H1 (cell line): ENCODE measurements at regions not wholly inside any gene's neighbourhood (a gene's known extent, or its start where the extent isn't known, plus 50 kb on each side); places are given as distances from the start of the nearest gene placed in this dataset.
A peak's percentile ranks its signal among the peaks of the same experiment; 100 is the strongest.

Experiments used
- CTCF ChIA-PET: fragments of 300-600 bp; sonication (Branson Sonifier 250); formaldehyde crosslinking; loops from one replicate; lab custom pipeline; 2021; ENCODE audit not compliant: partially characterized antibody; lab: Charles Lee
- POLR2A ChIA-PET: fragments of 300-600 bp; sonication (Branson Sonifier 250); formaldehyde crosslinking; loops from one replicate; lab custom pipeline; 2021; ENCODE audit warnings: inconsistent platforms; ENCODE audit not compliant: partially characterized antibody; lab: Charles Lee
- DNase-seq, 2 experiments: peaks; one replicate each; pipeline versions ENCODE4 v3.0.0 to v3.0.0-alpha.2; 2010 to 2022; ENCODE audit warnings: low spot score in 2 of 2, low read depth in 1 of 2, mixed read lengths in 1 of 2
- FAIRE-seq: peaks from 2 replicates; lab custom pipeline; 2011; peaks lifted over from hg19 to GRCh38; lab: Jason Lieb, UNC
- H2AFZ ChIP-seq: 2 replicates; pipeline ENCODE4 v1.8.1; 2012; ENCODE audit warnings: low read length, inconsistent platforms
- H2AK5ac ChIP-seq: 2 replicates; pipeline ENCODE4 v1.6.1; 2013; ENCODE audit warnings: low read depth, low read length
- H2BK120ac ChIP-seq: replicated peaks from 2 replicates; pipeline ENCODE3; 2013; ENCODE audit warnings: low read depth, low read length, inconsistent platforms
- H2BK12ac ChIP-seq: 2 replicates; pipeline ENCODE4 v1.6.1; 2013; ENCODE audit warnings: low read depth, low read length
- H2BK15ac ChIP-seq: 2 replicates; pipeline ENCODE4 v1.6.1; 2013; ENCODE audit warnings: low read length
- H2BK20ac ChIP-seq: 2 replicates; pipeline ENCODE4 v1.6.1; 2013; ENCODE audit warnings: low read length
- H2BK5ac ChIP-seq: 2 replicates; pipeline ENCODE4 v1.6.1; 2013; ENCODE audit warnings: low read depth, low read length
- H3K14ac ChIP-seq: 2 replicates; pipeline ENCODE4 v1.6.1; 2013; ENCODE audit warnings: inconsistent platforms; ENCODE audit not compliant: insufficient read length
- H3K18ac ChIP-seq: 2 replicates; pipeline ENCODE4 v1.6.1; 2013; ENCODE audit warnings: low read length; ENCODE audit errors: extremely low read depth
- H3K23ac ChIP-seq: 2 replicates; pipeline ENCODE4 v1.6.1; 2013; ENCODE audit warnings: inconsistent platforms; ENCODE audit not compliant: insufficient read length
- H3K23me2 ChIP-seq: 2 replicates; pipeline ENCODE4 v1.6.1; 2013; ENCODE audit warnings: low read depth, low read length
- H3K27ac ChIP-seq: 2 replicates; pipeline ENCODE4 v1.6.1; 2011; ENCODE audit warnings: low read depth, low read length, inconsistent platforms
- H3K27me3 ChIP-seq, 4 experiments: replicated peaks in 1 of 4; 1 replicate in 1 of 4; 2 replicates in 3 of 4; pipeline versions ENCODE4 v1.6.1 to v1.8.1; 2011 to 2013; ENCODE audit warnings: low read length in 3 of 4, mild to moderate bottlenecking in 3 of 4, inconsistent platforms in 2 of 4, mixed read lengths in 2 of 4, moderate library complexity in 1 of 4; ENCODE audit not compliant: control insufficient read depth in 3 of 4, insufficient read depth in 3 of 4; ENCODE audit errors: extremely low read depth in 1 of 4
- H3K36me3 ChIP-seq, 4 experiments: 2 replicates each; pipeline versions ENCODE4 v1.6.1 to v1.8.1; 2011 to 2013; ENCODE audit warnings: mild to moderate bottlenecking in 4 of 4, low read length in 3 of 4, moderate library complexity in 2 of 4, control low read depth in 1 of 4, inconsistent platforms in 1 of 4; ENCODE audit not compliant: insufficient read depth in 4 of 4, control insufficient read depth in 2 of 4
- H3K4ac ChIP-seq: replicated peaks from 2 replicates; pipeline ENCODE3; 2013; ENCODE audit warnings: low read length, low read depth, mixed read lengths, inconsistent platforms; ENCODE audit not compliant: insufficient read length
- H3K4me1 ChIP-seq, 4 experiments: replicated peaks in 1 of 4; 1 replicate in 1 of 4; 2 replicates in 3 of 4; pipeline versions ENCODE4 v1.6.1 to v1.8.1; 2011 to 2013; ENCODE audit warnings: low read length in 3 of 4, inconsistent platforms in 2 of 4, mixed read lengths in 1 of 4; ENCODE audit not compliant: insufficient read depth in 4 of 4, control insufficient read depth in 3 of 4
- H3K4me2 ChIP-seq, 2 experiments: 2 replicates each; pipeline versions ENCODE4 v1.6.1 to v1.8.1; 2011 to 2013; ENCODE audit warnings: low read depth in 2 of 2, low read length in 2 of 2, control low read depth in 1 of 2, inconsistent platforms in 1 of 2, mild to moderate bottlenecking in 1 of 2; ENCODE audit not compliant: insufficient read depth in 1 of 2
- H3K4me3 ChIP-seq, 4 experiments: fragments of 200-600, 300-600 bp in 1 of 4; sonication (generic), shearing (Covaris generic), sonication (Bioruptor Twin) in 1 of 4; 2 replicates each; pipeline versions ENCODE4 v1.5.1 to v1.8.1; 2011 to 2016; ENCODE audit warnings: low read length in 4 of 4, low read depth in 3 of 4, control low read depth in 2 of 4, inconsistent platforms in 2 of 4, mild to moderate bottlenecking in 2 of 4, mixed read lengths in 1 of 4, moderate library complexity in 1 of 4; ENCODE audit not compliant: insufficient read depth in 2 of 4; ENCODE audit errors: extremely low read depth in 1 of 4
- H3K56ac ChIP-seq: replicated peaks from 2 replicates; pipeline ENCODE3; 2013; ENCODE audit warnings: low read depth, mild to moderate bottlenecking, mixed read lengths, low read length, inconsistent platforms; ENCODE audit not compliant: insufficient read length
- H3K79me1 ChIP-seq: 2 replicates; pipeline ENCODE4 v1.6.1; 2013; ENCODE audit warnings: low read depth, low read length, control low read depth
- H3K79me2 ChIP-seq, 2 experiments: 2 replicates each; pipeline versions ENCODE4 v1.6.1 to v1.8.1; 2012 to 2013; ENCODE audit warnings: low read length in 2 of 2, mild to moderate bottlenecking in 2 of 2, inconsistent platforms in 1 of 2; ENCODE audit not compliant: insufficient read depth in 2 of 2, control insufficient read depth in 1 of 2
- H3K9ac ChIP-seq, 4 experiments: replicated peaks in 1 of 4; 1 replicate in 1 of 4; 2 replicates in 3 of 4; pipeline versions ENCODE4 v1.6.1 to v1.8.1; 2011 to 2013; ENCODE audit warnings: low read depth in 3 of 4, low read length in 3 of 4, control low read depth in 2 of 4, mild to moderate bottlenecking in 2 of 4, moderate library complexity in 2 of 4, inconsistent platforms in 1 of 4; ENCODE audit errors: extremely low read depth in 1 of 4
- H3K9me3 ChIP-seq, 2 experiments: 2 replicates each; pipeline versions ENCODE4 v1.6.1 to v1.8.1; 2012 to 2013; ENCODE audit warnings: mild to moderate bottlenecking in 2 of 2, moderate library complexity in 2 of 2, control low read depth in 1 of 2, inconsistent platforms in 1 of 2, low read depth in 1 of 2, low read length in 1 of 2, mixed read lengths in 1 of 2; ENCODE audit not compliant: insufficient read depth in 2 of 2
- H4K20me1 ChIP-seq, 2 experiments: replicated peaks in 1 of 2; 2 replicates each; pipeline versions ENCODE3 to v1.8.1; 2011 to 2013; ENCODE audit warnings: inconsistent platforms in 2 of 2, low read length in 2 of 2, mild to moderate bottlenecking in 1 of 2; ENCODE audit not compliant: insufficient read depth in 2 of 2, control insufficient read depth in 1 of 2
- H4K5ac ChIP-seq: 2 replicates; pipeline ENCODE4 v1.6.1; 2013; ENCODE audit warnings: low read length, low read depth, mixed read lengths, inconsistent platforms; ENCODE audit not compliant: insufficient read length
- H4K8ac ChIP-seq: 2 replicates; pipeline ENCODE4 v1.8.0; 2013; ENCODE audit warnings: mild to moderate bottlenecking, moderate library complexity, low read length, inconsistent platforms; ENCODE audit not compliant: insufficient read depth; ENCODE audit errors: extremely low read depth
- H4K91ac ChIP-seq: replicated peaks from 2 replicates; pipeline ENCODE3; 2013; ENCODE audit warnings: low read length, mixed read lengths, inconsistent platforms; ENCODE audit not compliant: insufficient read length
- BACH1 ChIP-seq: IDR thresholded peaks from 2 replicates; pipeline ENCODE4 v1.6.1; 2012; ENCODE audit warnings: low read length, improper control_type of control experiment
- CEBPB ChIP-seq: IDR thresholded peaks from 2 replicates; pipeline ENCODE4 v1.6.1; 2012; ENCODE audit warnings: low read depth, low read length
- CHD1 ChIP-seq: IDR thresholded peaks from 2 replicates; pipeline ENCODE4 v1.6.1; 2012; ENCODE audit warnings: low read depth, low read length, improper control_type of control experiment
- EP300 ChIP-seq, 2 experiments: IDR thresholded peaks; 1 replicate in 1 of 2; 2 replicates in 1 of 2; pipeline ENCODE4 v1.6.1; 2011 to 2012; ENCODE audit warnings: low read depth in 2 of 2, low read length in 2 of 2, mild to moderate bottlenecking in 2 of 2, borderline replicate concordance in 1 of 2, inconsistent platforms in 1 of 2, moderate library complexity in 1 of 2
- GABPA ChIP-seq: IDR thresholded peaks from 2 replicates; pipeline ENCODE4 v1.6.1; 2011; ENCODE audit warnings: mild to moderate bottlenecking, low read length, moderate library complexity, borderline replicate concordance; ENCODE audit not compliant: insufficient read depth
- MAFK ChIP-seq: IDR thresholded peaks from 2 replicates; pipeline ENCODE4 v1.6.1; 2012; ENCODE audit warnings: low read depth, mild to moderate bottlenecking, improper control_type of control experiment, low read length
- NRF1 ChIP-seq: IDR thresholded peaks from 2 replicates; pipeline ENCODE4 v1.6.1; 2011; ENCODE audit warnings: mild to moderate bottlenecking, low read depth, low read length, improper control_type of control experiment
- SP1 ChIP-seq: IDR thresholded peaks from 2 replicates; pipeline ENCODE4 v1.6.1; 2011; ENCODE audit warnings: low read depth, low read length
- TAF7 ChIP-seq: optimal IDR thresholded peaks from 2 replicates; pipeline ENCODE3; 2011; ENCODE audit warnings: low read depth, mild to moderate bottlenecking, inconsistent platforms, low read length, moderate library complexity, borderline replicate concordance
- ZNF274 ChIP-seq: IDR thresholded peaks from 2 replicates; pipeline ENCODE4 v1.7.0; 2012; ENCODE audit warnings: low read length, borderline replicate concordance; ENCODE audit errors: extremely low read depth
- WGBS, 2 experiments: shearing (Covaris generic) in 1 of 2; methylation state at CpG; one replicate each; pipeline versions ENCODE4 v1.1.6 to v1.1.7; 2013 to 2015; ENCODE audit warnings: low lambda C conversion rate in 2 of 2, mixed read lengths in 2 of 2, inconsistent platforms in 1 of 2, low coverage in 1 of 2, missing lambda C conversion rate in 1 of 2; ENCODE audit not compliant: insufficient replicate concordance in 2 of 2, insufficient coverage in 1 of 2, insufficient read length in 1 of 2; ENCODE audit errors: extremely low coverage in 1 of 2, missing lambda C conversion rate in 1 of 2; 5-methylcytosine and 5-hydroxymethylcytosine counted together
- TF ChIP-seq, protein P1 (sequence below), 3 experiments: IDR thresholded peaks; 1 replicate in 2 of 3; 2 replicates in 1 of 3; pipeline versions ENCODE4 v1.5.1 to v1.6.1; 2011; ENCODE audit warnings: low read length in 3 of 3, mild to moderate bottlenecking in 3 of 3, inconsistent platforms in 2 of 3, low read depth in 1 of 3, moderate library complexity in 1 of 3; ENCODE audit not compliant: insufficient read depth in 1 of 3; ENCODE audit errors: control extremely low read depth in 1 of 3

DNA sequence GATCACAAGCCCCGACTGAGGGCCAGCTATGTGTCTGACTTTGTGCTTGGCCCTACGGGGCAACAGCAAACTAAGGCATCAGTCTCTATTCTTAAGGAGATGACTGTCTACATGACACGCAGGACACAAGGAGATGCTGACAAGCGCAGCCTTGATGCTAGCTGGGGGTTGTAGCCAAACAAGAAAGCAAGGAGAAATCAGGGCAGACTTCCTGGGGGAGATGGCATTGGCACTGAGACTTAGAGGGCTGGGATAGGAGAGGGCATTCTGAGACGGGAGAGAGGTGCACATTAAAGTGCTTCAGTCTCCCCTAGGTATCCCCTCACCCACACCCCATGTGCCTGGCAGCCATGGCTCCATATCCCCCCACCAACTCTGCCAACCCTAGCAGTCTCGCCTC lies 210.8 kb upstream of the POU3F1 start:
- DNase-seq (no peak), FAIRE-seq (no peak)
- H3K9me3 ChIP-seq: peaks cover 0 to 5% of the 10 kb centered on the region in 2 experiments; a peak in 2 of 4 replicates
- peaks cover 0 to 2% (median 2%) of the 10 kb centered on the region in 4 experiments; a peak in 2 of 7 replicates for H3K27me3 ChIP-seq
- H3K18ac ChIP-seq: peak overlapping the region; percentile 27
- no peak overlapping the region for H4K91ac ChIP-seq
- peak overlapping the region; percentile 40; the same call in 1 of the 2 replicates for H2BK20ac ChIP-seq
- peak overlapping the region; percentile 82; the same call in 1 of the 2 replicates for H2AK5ac ChIP-seq
- POLR2A ChIA-PET: interaction anchor here (1.3 to 1.8 kb wide), 2 partner anchors 9 to 12 kb away, joined by 3 to 8 read pairs; no protein-coding TSS in a partner anchor
- H2BK15ac ChIP-seq: peak overlapping the region; percentile 53; the same call in 1 of the 2 replicates
- no peak overlapping the region for H4K5ac ChIP-seq
- no peak overlapping the region for H3K14ac ChIP-seq
- H3K79me2 ChIP-seq: no peaks in the 10 kb centered on the region
- H4K8ac ChIP-seq: no peak overlapping the region
- no peak overlapping the region for H2BK120ac ChIP-seq
- no peaks in the 10 kb centered on the region for H3K36me3 ChIP-seq
- peak overlapping the region; percentile 84; the same call in 1 of the 2 replicates for H2BK12ac ChIP-seq
- no peaks in the 10 kb centered on the region; the same call in 1 of the 2 replicates for H3K79me1 ChIP-seq
- H3K4ac ChIP-seq: no peak overlapping the region
- CTCF ChIA-PET: interaction anchor here (0.6 to 2.0 kb wide), 9 partner anchors 10 to 130 kb away, joined by 3 to 8 read pairs (median 5); no protein-coding TSS in a partner anchor
- peaks cover 0 to 3% (median 0%) of the 10 kb centered on the region in 4 experiments; a peak in 3 of 7 replicates for H3K4me1 ChIP-seq
- WGBS, 2 experiments: 89% methylated on average over 6 of the region's 6 CpGs; no CpG with 5 or more reads in 1 of the 2 experiments
- H3K23ac ChIP-seq: no peak overlapping the region
- no peak overlapping the region for H3K9ac ChIP-seq
- no peaks in the 10 kb centered on the region; the same call in 1 of the 2 replicates for H3K23me2 ChIP-seq
- no peaks in the 10 kb centered on the region for H4K20me1 ChIP-seq
- no peak overlapping the region for H2AFZ ChIP-seq
- peak overlapping the region; percentile 84; the same call in 1 of the 2 replicates for H2BK5ac ChIP-seq
- H3K56ac ChIP-seq: no peak overlapping the region
- TF ChIP-seq CEBPB (no peak), CHD1 (no peak), ZNF274 (no peak), NRF1 (no peak), EP300 (IDR thresholded peaks at IDR 0.05; ENCODE audit: borderline replicate concordance in 1 of 2, low read depth in 2 of 2, low read length in 2 of 2) (no peak), GABPA (no peak), SP1 (no peak), BACH1 (no peak), TAF7 (no peak), MAFK (no peak)
- TF ChIP-seq, protein P1, sequence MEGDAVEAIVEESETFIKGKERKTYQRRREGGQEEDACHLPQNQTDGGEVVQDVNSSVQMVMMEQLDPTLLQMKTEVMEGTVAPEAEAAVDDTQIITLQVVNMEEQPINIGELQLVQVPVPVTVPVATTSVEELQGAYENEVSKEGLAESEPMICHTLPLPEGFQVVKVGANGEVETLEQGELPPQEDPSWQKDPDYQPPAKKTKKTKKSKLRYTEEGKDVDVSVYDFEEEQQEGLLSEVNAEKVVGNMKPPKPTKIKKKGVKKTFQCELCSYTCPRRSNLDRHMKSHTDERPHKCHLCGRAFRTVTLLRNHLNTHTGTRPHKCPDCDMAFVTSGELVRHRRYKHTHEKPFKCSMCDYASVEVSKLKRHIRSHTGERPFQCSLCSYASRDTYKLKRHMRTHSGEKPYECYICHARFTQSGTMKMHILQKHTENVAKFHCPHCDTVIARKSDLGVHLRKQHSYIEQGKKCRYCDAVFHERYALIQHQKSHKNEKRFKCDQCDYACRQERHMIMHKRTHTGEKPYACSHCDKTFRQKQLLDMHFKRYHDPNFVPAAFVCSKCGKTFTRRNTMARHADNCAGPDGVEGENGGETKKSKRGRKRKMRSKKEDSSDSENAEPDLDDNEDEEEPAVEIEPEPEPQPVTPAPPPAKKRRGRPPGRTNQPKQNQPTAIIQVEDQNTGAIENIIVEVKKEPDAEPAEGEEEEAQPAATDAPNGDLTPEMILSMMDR (IDR thresholded peaks at IDR 0.05; ENCODE audit: control extremely low read depth in 1 of 3, insufficient read depth in 1 of 3, low read depth in 1 of 3, low read length in 3 of 3): no peak
- TF ChIP-seq, all 59 proteins: peak for 0
- H3K4me2 ChIP-seq: no peak overlapping the region
- no peak overlapping the region for H3K27ac ChIP-seq
- H3K4me3 ChIP-seq: no peak overlapping the region
